Ovary (tissue), 3 donors: ENCODE measurements at regions not wholly inside any gene's neighbourhood (a gene's known extent, or its start where the extent isn't known, plus 50 kb on each side); places are given as distances from the start of the nearest gene placed in this dataset.

Experiments used
- POLR2A ChIP-seq: fragments of 450-650 bp; IDR thresholded peaks from one replicate; pipeline ENCODE4 v1.6.1; 2017; ENCODE audit warnings: antibody characterized with exemption, mild to moderate bottlenecking, moderate library complexity
- TF ChIP-seq, protein P1 (sequence below), 3 donors: fragments of 450-650 bp in 2 of 3; fragments of 200-600 bp in 1 of 3; IDR thresholded peaks; one replicate each; pipeline versions ENCODE4 v1.5.1 to v1.8.0; 2016 to 2022; ENCODE audit warnings: antibody characterized with exemption in 3 of 3, mild to moderate bottlenecking in 1 of 3
- donor health status: DM: no; HTN: no; CAD: no.

DNA sequence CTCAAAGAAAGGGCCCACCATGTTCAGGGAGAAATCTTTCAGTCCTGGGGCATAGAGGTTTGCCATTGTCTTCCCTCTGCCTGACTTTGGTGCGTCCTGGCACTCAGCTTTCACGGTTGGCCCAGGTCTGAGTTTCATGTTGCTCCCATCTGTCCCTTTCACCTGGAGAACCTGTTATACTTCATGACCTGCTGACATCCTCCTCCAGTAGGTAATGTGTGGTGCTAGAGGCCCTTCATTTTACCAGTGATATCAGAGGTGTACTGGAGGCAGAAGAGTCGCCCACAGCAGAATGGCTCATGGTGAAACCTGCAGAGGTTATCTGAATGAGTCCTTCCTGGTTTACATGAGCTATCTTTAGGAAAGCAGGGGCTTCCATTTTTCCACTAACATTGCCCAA, 128.8 kb upstream of the DLX2 start:
- TF ChIP-seq, protein P1, sequence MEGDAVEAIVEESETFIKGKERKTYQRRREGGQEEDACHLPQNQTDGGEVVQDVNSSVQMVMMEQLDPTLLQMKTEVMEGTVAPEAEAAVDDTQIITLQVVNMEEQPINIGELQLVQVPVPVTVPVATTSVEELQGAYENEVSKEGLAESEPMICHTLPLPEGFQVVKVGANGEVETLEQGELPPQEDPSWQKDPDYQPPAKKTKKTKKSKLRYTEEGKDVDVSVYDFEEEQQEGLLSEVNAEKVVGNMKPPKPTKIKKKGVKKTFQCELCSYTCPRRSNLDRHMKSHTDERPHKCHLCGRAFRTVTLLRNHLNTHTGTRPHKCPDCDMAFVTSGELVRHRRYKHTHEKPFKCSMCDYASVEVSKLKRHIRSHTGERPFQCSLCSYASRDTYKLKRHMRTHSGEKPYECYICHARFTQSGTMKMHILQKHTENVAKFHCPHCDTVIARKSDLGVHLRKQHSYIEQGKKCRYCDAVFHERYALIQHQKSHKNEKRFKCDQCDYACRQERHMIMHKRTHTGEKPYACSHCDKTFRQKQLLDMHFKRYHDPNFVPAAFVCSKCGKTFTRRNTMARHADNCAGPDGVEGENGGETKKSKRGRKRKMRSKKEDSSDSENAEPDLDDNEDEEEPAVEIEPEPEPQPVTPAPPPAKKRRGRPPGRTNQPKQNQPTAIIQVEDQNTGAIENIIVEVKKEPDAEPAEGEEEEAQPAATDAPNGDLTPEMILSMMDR (IDR thresholded peaks at IDR 0.05), result no peak
- TF ChIP-seq POLR2A, result no peak
